Ectodermal cell (in vitro differentiated cells): ENCODE measurements at regions not wholly inside any gene's neighbourhood (a gene's known extent, or its start where the extent isn't known, plus 50 kb on each side); places are given as distances from the start of the nearest gene placed in this dataset.
"Not testable (repeated sequence)": the region's sequence is repeated elsewhere in the genome, so short reads cannot be mapped to it uniquely, and the experiment has no call there.

Experiments used
- H3K27ac ChIP-seq: 2 replicates; pipeline ENCODE4 v1.7.0; 2013; ENCODE audit warnings: mild to moderate bottlenecking, low read depth, low read length; ENCODE audit not compliant: insufficient read depth, poor library complexity, severe bottlenecking
- H3K27me3 ChIP-seq: 2 replicates; pipeline ENCODE4 v1.7.0; 2013; ENCODE audit warnings: mild to moderate bottlenecking, low read length; ENCODE audit not compliant: insufficient read depth, control insufficient read depth, poor library complexity, severe bottlenecking
- H3K36me3 ChIP-seq: one replicate; pipeline ENCODE4 v1.7.0; 2013; ENCODE audit warnings: low read length; ENCODE audit not compliant: control insufficient read depth, insufficient read depth
- H3K4me1 ChIP-seq: one replicate; pipeline ENCODE4 v1.7.0; 2013; ENCODE audit warnings: low read length; ENCODE audit not compliant: control insufficient read depth, insufficient read depth
- H3K4me3 ChIP-seq: 2 replicates; pipeline ENCODE4 v1.7.0; 2013; ENCODE audit warnings: low read depth, low read length, control low read depth; ENCODE audit not compliant: insufficient read depth
- H3K9me3 ChIP-seq: 2 replicates; pipeline ENCODE4 v1.7.0; 2013; ENCODE audit warnings: mild to moderate bottlenecking, low read length, moderate library complexity; ENCODE audit not compliant: control insufficient read depth
- WGBS, 2 experiments: methylation state at CpG; one replicate each; pipeline ENCODE4 v1.1.7; 2013; ENCODE audit warnings: missing lambda C conversion rate in 2 of 2; 5-methylcytosine and 5-hydroxymethylcytosine counted together

DNA sequence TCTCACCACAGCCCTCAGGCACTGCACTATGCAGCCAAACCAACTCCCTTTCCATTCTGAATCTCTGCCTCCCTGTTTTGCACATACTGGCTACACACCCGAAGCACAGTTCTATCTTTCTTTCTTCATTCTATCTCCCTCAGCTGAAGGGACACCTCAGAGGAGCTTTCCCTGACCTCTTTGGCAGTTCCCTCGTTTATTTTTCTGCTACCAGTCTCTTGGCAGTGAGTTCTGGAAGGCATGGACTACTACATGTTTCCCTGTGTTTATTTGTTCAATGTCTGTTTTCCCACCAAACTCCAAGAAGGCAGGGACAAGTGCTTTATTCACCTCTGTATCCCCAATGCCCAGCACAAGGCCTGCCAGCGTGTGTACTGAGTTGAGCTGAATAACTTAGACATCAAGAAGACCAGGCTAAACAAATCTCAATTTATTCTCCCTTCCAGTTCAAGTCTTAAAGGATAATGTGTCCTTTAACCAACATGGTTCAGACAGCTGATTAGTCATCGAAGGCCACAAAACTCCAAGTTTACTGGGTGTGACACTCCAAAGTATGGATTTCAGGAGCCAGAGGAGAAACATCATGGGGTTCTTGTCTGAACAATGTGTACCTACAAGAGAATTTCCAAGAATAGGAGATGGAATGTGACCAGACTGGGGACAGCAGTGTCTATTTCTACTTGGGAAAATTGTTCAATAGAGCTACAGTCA, 260.1 kb upstream of the CTNNB1 start:
- Histone ChIP-seq H3K36me3 (no peaks in the 10 kb centered on the region), H3K9me3 (no peaks in the 10 kb centered on the region), H3K27ac (no peak overlapping the region), H3K4me3 (no peak overlapping the region), H3K4me1 (no peaks in the 10 kb centered on the region), H3K27me3 (no peaks in the 10 kb centered on the region)
- 91 to 95% methylated on average over 4 of the region's 4 CpGs for WGBS, 2 experiments

DNA sequence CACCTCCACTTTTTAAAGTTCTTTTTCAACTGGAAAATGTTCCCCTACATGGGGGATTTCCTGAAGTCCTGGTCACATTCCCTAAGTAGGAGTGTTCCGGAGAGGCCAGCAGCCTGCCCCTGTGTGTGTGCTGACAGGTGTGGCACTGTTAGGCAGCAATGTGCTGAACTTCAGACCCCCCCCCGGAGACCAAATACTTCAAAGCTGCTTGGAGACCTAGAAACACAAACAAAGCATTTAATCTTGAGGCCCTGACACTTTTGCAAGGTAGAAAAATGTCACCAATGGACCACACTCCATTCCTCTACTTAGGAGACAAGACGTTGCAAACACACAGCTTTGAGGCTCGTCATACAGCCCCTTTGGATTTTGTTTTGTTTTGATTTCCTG, 259.6 kb upstream of the CTNNB1 start:
- Histone ChIP-seq H3K4me1 (no peaks in the 10 kb centered on the region), H3K4me3 (no peak overlapping the region), H3K9me3 (no peaks in the 10 kb centered on the region), H3K27ac (no peak overlapping the region), H3K36me3 (no peaks in the 10 kb centered on the region), H3K27me3 (no peaks in the 10 kb centered on the region)
- WGBS, 2 experiments, result 84 to 95% methylated on average over 3 to 4 of the region's 4 CpGs

DNA sequence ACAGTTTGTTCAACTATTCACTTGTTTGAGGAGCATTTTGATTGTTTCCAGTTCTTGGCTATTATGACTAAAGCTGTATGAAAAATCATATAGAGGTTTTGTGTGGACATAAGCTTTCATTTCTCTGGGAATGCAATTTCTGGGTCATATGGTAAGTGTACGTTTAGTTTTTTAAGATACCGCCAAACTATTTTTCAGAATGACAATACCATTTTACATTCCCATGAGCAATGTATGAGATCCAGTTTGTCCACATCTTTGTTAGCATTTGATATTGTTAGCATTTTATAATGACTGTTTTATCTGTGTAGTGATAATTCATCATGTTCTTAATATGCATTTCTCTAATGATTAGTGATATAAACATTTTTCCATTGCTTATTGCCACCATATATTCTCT, 258.7 kb upstream of the CTNNB1 start:
- H3K4me1 ChIP-seq, result no peaks in the 10 kb centered on the region
- no peak overlapping the region for H3K4me3 ChIP-seq
- no peaks in the 10 kb centered on the region for H3K27me3 ChIP-seq
- WGBS, 2 experiments, result 100% methylated on average over 1 of the region's 2 CpGs; no CpG with 5 or more reads in 1 of the 2 experiments
- no peaks in the 10 kb centered on the region for H3K9me3 ChIP-seq
- H3K36me3 ChIP-seq, result no peaks in the 10 kb centered on the region
- no peak overlapping the region for H3K27ac ChIP-seq

DNA sequence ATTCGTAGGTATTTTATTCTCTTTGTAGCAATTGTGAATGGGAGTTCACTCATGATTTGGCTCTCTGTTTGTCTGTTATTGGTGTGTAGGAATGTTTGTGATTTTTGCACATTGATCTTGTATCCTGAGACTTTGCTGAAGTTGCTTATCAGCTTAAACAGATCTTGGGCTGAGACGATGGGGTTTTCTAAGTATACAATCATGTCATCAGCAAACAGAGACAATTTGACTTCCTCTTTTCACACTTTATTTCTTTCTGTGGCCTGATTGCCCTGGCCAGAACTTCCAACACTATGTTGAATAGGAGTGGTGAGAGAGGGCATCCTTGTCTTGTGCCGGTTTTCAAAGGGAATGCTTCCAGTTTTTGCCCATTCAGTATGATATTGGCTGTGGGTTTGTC, 252.3 kb upstream of the CTNNB1 start:
- H3K27me3 ChIP-seq, result not testable (repeated sequence)
- WGBS, 2 experiments, result 87 to 94% methylated on average over 1 to 2 of the region's 3 CpGs

DNA sequence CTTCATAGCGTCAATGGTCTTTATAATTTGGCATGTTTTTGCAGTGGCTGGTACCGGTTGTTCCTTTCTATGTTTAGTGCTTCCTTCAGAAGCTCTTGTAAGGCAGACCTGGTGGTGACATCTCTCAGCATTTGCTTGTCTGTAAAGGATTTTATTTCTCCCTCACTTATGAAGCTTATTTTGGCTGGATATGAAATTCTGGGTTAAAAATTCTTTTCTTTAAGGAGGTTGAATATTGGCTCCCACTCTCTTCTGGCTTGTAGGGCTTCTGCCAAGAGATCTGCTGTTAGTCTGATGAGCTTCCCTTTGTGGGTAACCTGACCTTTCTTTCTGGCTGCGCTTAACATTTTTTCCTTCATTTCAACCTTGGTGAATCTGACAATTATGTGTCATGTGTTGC, 250.0 kb upstream of the CTNNB1 start:
- not testable (repeated sequence) for H3K27me3 ChIP-seq, H3K9me3 ChIP-seq, H3K4me1 ChIP-seq, H3K4me3 ChIP-seq, H3K36me3 ChIP-seq, H3K27ac ChIP-seq
- WGBS, 2 experiments, result 98 to 100% methylated on average over 3 of the region's 3 CpGs

More for the DNA sequence above, 252.3 kb upstream of the CTNNB1 start:
- not testable (repeated sequence) for H3K27ac ChIP-seq, H3K4me3 ChIP-seq, H3K9me3 ChIP-seq, H3K36me3 ChIP-seq, H3K4me1 ChIP-seq

DNA sequence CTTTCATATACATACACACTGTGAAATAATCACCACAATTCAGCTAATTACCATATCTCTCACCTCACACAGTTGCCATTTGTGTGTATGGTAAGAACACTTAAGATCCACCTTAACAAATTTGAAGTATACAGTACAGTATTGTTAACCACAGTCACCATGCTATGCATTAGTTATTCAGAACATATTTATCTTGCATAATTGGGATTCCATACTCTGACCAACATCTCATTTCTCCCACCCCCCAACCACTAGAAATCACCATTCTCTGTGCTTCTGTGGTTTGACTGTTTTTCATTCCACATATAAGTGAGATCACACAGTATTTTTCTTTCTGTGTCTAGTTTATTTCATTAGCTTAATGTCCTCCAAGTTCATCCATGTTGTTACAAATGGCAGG, 247.7 kb upstream of the CTNNB1 start:
- Histone ChIP-seq H3K27ac (no peak overlapping the region), H3K9me3 (peaks cover 7% of the 10 kb centered on the region), H3K36me3 (no peaks in the 10 kb centered on the region), H3K4me3 (no peak overlapping the region), H3K27me3 (no peaks in the 10 kb centered on the region), H3K4me1 (no peaks in the 10 kb centered on the region)

DNA sequence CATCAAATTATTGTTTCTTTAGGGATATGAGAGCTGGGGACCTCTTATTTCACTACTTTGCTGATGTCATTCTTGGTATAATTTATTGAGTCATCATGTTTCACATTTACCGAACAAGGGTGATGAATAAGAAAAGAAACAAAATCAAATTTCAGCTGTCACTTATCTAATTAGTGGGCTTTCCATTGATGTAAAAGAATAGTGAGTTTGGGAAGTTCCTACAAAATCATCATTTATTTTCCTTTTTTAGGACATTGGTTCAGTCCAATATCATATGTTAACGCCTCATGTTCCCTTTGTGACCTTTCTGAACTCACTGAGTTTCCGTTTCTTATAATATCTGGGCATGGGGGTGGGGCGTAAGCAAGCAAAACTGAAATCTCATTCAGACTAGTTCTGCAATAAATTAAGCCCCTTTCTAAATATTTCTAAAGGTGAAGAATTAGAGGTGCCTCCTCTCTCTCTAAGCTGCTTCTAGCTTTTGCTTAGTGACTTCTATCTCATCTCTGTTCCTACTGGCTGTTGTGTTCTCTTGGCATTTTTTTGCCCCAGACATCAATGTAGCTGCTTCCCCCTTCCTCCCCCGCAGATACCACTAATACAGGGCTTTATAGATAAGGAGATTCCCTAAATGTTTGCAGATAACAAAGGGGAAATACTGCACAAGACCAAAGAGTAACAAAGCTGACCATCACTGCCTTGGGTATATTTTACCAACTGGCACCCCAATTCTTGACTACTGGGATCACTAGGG, 238.0 kb upstream of the CTNNB1 start:
- Histone ChIP-seq H3K36me3 (no peaks in the 10 kb centered on the region), H3K9me3 (no peaks in the 10 kb centered on the region), H3K27me3 (no peaks in the 10 kb centered on the region), H3K4me1 (no peaks in the 10 kb centered on the region), H3K27ac (no peak overlapping the region), H3K4me3 (no peak overlapping the region)
- 91 to 96% methylated on average over 4 to 5 of the region's 5 CpGs for WGBS, 2 experiments

DNA sequence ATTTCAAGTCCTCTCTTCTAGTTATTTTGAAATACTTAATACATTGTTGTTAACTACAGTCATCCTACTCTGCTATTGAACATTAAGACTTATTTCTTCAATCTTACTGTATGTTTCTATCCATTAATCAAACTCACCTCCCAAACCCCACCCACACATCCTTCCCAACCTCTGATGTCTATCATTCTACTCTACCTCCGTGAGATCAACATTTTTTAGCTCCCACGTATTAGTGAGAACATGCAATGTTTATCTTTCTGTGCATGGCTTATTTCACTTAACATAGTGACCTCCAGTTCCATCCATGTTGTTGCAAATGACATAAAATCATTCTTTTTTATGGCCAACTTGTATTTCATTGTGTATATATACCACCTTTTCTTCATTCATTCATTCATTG, 236.6 kb upstream of the CTNNB1 start:
- Histone ChIP-seq H3K36me3 (no peaks in the 10 kb centered on the region), H3K9me3 (no peaks in the 10 kb centered on the region), H3K27ac (no peak overlapping the region), H3K27me3 (no peaks in the 10 kb centered on the region), H3K4me1 (no peaks in the 10 kb centered on the region), H3K4me3 (no peak overlapping the region)
- WGBS, 2 experiments, result 88 to 95% methylated on average over 2 of the region's 2 CpGs

DNA sequence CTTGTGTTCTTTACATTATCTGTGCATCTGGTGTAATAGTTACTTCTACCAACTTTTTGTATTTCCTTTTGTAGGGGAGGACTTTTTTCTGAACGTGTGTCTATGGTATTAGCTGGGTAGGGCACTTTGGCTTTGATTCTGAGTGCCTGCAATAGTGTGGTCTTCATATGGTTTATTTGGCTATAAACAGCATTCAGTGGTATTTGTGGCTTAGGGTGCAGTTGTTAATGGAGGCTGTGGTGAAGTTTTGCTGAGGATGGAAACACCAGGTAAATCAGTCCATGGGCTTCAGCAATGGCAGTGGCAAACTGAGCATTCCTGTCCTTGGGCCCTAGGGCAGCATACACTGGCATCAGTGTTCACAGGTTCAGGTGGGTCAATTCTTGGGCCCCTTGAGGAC, 230.6 kb upstream of the CTNNB1 start:
- Histone ChIP-seq H3K4me3 (no peak overlapping the region), H3K4me1 (no peaks in the 10 kb centered on the region), H3K27ac (no peak overlapping the region), H3K36me3 (no peaks in the 10 kb centered on the region), H3K9me3 (no peaks in the 10 kb centered on the region), H3K27me3 (no peaks in the 10 kb centered on the region)
- WGBS, 2 experiments, result 80 to 96% methylated on average over 1 of the region's 1 CpG

DNA sequence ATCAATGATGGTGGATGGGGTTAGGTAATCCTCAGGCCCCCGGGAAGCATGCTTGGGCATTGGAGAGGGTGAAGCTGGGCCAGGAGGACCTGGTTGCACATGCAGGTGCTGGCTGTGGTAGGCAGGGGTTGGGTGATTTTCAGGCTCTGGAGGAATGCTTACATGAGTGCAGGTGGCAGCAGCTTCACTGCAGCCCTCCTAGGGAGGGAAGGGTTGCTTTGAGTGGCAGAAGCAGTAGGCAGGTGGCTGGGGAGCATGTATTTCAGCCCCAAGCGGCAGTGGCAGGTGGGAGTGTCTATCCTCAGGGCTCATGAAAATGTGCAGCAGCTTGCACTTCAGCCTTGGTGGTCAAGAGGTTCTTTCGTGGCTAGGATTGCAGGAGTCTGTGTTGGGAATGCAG, 230.0 kb upstream of the CTNNB1 start:
- no peak overlapping the region for H3K27ac ChIP-seq

More for the DNA sequence above, 230.0 kb upstream of the CTNNB1 start:
- no peaks in the 10 kb centered on the region for H3K4me1 ChIP-seq
- no peaks in the 10 kb centered on the region for H3K36me3 ChIP-seq
- no peaks in the 10 kb centered on the region for H3K27me3 ChIP-seq
- H3K4me3 ChIP-seq, result no peak overlapping the region
- 90 to 91% methylated on average over 3 of the region's 3 CpGs for WGBS, 2 experiments
- H3K9me3 ChIP-seq, result no peaks in the 10 kb centered on the region
